Gastrocnemius medialis (tissue), 4 donors: ENCODE measurements at regions not wholly inside any gene's neighbourhood (a gene's known extent, or its start where the extent isn't known, plus 50 kb on each side); places are given as distances from the start of the nearest gene placed in this dataset.

Experiments used
- CTCF ChIP-seq, 5 experiments: fragments of 450-650 bp in 3 of 5; fragments of 200-600 bp in 2 of 5; sonication (generic) in 2 of 5; IDR thresholded peaks in 4 of 5; conservative IDR thresholded peaks in 1 of 5; 1 replicate in 4 of 5; 2 replicates in 1 of 5; pipeline ENCODE4 v1.5.1; 2016 to 2019; ENCODE audit warnings: antibody characterized with exemption in 5 of 5, mild to moderate bottlenecking in 3 of 5, moderate library complexity in 3 of 5
- POLR2A ChIP-seq, 2 donors: fragments of 450-650 bp; IDR thresholded peaks; one replicate each; pipeline ENCODE4 v1.6.1; 2017; ENCODE audit warnings: antibody characterized with exemption in 2 of 2, mild to moderate bottlenecking in 2 of 2, moderate library complexity in 2 of 2

GRCh38 chr1:175877939-175878737 is 134.7 kb upstream of the TNR start:
- no peak for TF ChIP-seq CTCF (IDR thresholded peaks at IDR 0.05 in 4 of 5, conservative IDR thresholded peaks at IDR 0.05 in 1 of 5)
- TF ChIP-seq POLR2A (IDR thresholded peaks at IDR 0.05): no peak
